Ovary (tissue), 3 donors: ENCODE measurements at regions not wholly inside any gene's neighbourhood (a gene's known extent, or its start where the extent isn't known, plus 50 kb on each side); places are given as distances from the start of the nearest gene placed in this dataset.

Experiments
- CTCF ChIP-seq, 3 donors: fragments of 450-650 bp in 2 of 3; fragments of 200-600 bp in 1 of 3; IDR thresholded peaks; one replicate each; pipeline versions ENCODE4 v1.5.1 to v1.8.0; 2016 to 2022; ENCODE audit warnings: antibody characterized with exemption in 3 of 3, mild to moderate bottlenecking in 1 of 3
- EP300 ChIP-seq: sonication (generic); formaldehyde crosslinking; IDR thresholded peaks from one replicate; pipeline ENCODE4 v1.6.1; 2017; ENCODE audit warnings: antibody characterized with exemption
- POLR2A ChIP-seq: fragments of 450-650 bp; IDR thresholded peaks from one replicate; pipeline ENCODE4 v1.6.1; 2017; ENCODE audit warnings: antibody characterized with exemption, mild to moderate bottlenecking, moderate library complexity
- donor health status: DM: no; HTN: no; CAD: no.

- no peak for TF ChIP-seq CTCF (IDR thresholded peaks at IDR 0.05)
- TF ChIP-seq POLR2A, result no peak
- no peak for TF ChIP-seq EP300
These were observed 403.1 kb upstream of the CDH11 start for GRCh38 chr16:65524997-65525396.
